ENCODE measurements at regions not wholly inside any gene's neighbourhood (a gene's known extent, or its start where the extent isn't known, plus 50 kb on each side); places are given as distances from the start of the nearest gene placed in this dataset.

DNA sequence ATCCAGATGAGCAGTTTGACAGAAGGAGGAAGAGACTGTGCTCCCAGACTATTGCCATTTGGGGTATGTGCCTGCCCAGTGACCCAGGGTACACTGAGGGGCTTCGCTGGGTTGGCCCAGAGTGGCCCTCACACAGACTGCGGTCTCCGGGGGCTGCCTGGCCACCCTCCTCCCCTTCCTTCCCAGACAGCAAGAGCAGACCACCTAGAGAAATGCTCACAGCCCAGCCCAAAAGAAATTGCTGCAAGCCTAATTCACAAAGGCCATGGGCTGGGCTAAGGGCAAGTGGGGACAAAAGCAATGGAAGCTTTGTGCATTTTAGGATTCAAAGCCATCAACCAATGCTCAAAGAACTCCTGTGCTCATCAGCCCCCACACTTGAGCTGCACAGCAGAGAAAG, 277.6 kb downstream of the CDC5L start:
- DNase-seq = no peak

DNA sequence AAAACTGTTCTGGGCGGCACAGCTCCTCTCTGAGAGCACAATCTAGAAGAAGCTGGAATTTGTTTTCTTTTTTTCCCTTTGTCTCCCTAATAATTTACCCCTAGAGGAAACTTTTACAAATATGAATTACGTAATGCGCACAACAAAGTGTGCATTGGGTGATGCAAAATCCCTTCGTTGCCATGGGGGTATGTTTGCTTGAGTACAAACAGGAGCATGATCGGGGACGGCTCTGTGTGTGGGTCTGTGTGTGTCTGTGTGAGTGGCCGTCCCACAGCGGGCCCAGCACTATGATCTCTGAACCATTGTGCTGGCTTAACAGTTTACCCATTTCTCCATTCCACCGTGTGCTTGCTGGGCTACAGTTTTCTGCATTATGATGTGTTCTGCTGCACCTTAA, 278.2 kb downstream of the CDC5L start:
- DNase-seq = no peak

DNA sequence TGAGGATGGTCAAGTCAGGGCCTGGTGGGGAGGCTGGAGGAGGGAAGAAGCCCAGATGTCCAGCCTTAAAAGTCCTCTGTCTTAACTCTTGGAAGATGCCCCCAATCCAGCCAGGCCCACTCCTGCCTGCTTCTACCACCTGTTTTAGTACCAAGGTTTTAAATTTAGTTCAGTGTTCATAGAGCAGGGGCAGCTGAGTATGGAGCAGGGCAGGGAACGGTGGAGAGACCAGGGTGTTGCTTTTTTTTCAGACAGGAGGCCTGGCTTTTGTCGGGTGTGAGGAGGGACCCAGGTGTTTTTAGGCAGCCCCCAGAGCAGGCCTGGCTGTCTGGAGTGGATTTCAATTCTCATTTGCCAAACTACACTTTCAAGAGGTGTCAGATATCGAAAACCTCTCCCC, 278.8 kb downstream of the CDC5L start:
- no peak for DNase-seq

DNA sequence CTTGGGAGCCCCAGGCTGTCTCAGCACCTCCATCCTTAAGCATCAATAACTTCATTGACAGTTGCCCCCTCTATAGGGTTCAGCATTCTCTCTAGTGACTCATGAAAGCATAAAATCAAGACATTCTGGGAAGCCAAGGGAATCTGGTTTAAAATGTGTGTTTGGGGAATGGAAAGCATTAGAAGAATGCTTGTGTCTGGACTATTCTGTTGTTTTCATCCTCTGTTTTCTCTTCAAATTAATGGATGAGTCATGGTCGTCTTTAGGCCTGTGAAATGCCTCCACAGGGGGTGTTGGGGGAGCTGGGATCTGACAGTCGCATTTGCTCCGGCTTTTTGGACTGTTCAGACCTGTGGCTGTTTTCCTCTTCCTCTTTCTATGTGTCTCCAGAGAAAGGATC, 279.7 kb downstream of the CDC5L start:
- no peak for DNase-seq

DNA sequence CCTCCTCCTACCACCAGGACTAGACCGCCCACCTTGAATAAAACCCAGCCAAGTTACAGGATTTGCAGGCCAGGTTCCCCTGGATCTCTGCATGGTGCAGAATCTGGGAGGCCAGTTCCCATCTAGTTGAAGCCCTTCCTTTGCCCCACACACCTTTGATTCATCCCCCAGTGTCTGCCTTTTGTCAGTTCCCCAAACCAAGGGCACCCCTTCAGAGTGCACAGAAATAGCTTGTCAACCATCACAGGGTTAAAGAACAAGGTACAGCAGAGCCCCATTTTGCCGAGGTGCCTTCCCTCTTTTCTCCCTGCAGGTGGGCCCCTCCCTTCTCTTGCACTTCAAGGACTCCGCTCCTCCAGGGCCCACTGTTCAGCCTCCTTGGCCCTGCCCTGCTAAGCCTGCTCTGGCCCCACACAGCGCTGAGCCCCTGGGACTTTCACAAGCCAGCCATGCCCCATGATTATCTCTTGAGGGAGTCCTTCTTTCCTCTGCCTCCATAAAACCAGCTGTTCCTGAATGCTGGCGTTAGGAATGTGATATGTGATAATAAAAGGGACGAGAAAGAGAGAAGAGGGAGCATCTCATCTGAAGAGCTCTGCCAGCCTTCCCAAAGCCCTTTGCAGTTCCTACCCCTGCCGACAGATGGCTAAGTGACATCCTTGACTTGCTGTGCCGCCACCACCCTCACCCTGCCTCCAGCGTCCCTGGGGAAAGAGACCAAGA, 280.3 kb downstream of the CDC5L start:
- DNase-seq = no peak

DNA sequence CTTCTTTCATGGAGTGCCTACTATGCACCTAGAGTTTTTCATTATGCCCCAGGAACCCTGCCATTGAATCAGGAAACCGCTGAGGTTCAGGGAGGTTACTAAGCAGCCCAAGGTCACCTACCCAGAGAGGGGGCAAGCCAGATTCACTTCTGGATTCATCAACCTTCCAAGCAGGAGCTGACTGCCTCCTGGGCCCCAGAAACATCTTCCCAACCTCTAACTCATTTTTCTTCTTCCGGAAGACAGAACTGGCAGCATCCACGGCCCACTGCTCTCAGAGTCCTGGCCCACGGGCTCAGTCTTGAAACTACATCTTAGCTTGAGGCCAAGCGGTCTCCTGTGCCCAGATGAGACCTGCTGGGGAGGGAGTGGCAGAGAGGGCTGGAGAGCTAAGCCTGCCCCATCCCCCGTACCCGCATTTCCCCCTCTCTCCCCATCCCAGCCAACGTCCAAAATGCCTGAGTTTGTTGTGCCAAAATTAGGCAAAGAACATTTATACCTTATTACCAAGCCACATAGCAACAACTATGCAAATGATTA, 281.0 kb downstream of the CDC5L start:
- no peak for DNase-seq

DNA sequence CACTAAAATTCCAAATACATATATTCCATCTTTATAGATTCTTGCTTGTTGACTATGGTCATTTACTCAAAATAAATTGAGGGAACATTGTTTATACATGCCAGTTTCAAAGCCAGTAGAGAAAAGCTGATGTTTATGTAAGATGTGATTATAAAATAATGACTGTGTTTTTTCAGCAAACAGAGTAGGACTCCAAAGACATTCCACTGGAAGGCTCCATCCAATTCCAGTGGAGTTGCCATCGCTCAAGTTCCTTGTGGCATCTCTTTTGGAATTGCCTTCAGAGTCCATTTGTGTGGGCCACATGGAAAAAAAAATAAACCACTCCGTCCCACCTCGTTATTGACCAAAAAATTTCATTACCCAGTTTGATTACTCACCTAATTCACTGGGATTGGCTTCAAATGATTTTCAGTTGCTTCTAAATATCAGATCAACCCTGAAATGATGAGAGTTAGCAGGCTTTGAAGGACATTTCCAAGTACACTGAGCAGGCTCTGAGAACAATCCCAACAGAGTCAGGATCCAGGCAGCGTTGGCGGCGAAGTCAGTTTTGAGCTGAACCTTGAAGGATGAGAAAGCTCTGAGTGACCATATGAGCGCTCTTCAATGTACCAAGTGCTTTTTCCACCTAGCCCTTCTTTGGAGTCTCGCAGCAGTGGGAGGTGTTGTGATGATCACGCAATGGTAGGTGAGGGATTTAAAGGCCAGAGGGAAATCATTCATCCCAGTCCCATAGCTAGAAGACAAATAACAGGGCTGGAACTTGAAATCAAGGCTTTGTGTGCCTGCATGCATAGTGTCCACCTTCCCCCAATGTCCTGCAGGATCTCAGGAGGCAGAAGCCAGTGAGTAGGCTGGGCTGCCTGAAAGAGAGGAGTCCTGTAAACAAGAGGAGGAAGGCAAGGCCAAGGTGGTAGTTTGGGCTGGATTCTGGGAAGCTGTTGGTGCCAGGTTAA, 281.7 kb downstream of the CDC5L start:
- DNase-seq = no peak

DNA sequence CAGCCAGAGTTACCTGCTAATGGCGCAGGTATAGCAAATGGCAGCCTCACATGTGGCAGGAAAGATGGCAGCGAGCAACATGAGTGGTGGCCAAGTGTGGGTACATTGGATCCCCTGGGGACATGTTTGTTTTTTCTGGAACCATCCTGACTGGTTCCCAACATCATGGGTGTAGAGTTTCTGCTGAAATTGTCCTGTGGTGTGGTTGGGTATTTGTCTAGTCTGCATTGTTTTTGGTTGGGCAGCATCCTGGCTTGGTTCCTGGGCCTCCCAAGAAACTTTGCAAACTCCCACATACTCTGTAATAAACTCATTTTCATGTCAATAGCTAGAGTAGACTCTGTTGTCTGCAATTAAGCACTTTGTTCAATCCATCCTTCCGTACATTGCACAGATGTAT, 282.6 kb downstream of the CDC5L start:
- DNase-seq = no peak

DNA sequence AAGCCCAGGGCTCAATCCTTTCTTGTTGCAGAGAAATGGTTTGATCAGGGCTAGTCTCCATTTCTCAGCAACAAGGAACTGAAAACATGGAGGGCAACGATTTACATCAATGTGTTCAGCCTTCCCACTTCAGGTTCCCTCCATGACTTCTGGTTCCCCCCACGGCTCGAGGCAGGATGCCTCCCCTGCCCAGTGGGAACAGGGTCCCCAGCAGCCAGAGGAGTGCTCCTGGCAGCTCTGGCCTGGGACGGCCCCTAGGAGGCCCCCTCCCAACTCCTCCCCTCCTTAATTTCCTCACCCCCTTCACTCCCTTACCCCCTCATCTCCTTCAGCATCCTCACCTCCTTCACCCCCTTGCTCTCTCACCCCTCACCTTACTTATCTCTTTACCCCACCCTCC, 283.8 kb downstream of the CDC5L start:
- no peak for DNase-seq

DNA sequence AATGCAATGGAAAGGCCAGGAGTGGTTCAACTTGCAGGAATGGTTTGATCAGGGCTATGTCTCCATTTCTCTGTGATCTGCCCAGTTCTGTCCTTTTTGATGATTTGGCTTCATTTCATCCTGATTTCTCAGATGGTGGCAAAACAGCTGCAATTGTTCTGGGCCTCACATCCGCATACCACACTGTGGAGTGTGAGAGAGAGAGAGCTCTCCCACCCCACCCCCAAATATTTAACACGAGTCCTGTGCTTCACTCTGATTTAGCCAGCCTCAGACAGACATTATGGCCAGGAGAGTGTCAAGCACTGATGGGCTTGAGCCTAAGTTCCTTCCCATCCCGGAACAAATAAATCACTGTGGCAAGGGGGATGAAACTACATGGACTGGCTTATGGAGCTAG, 284.6 kb downstream of the CDC5L start:
- DNase-seq = no peak

DNA sequence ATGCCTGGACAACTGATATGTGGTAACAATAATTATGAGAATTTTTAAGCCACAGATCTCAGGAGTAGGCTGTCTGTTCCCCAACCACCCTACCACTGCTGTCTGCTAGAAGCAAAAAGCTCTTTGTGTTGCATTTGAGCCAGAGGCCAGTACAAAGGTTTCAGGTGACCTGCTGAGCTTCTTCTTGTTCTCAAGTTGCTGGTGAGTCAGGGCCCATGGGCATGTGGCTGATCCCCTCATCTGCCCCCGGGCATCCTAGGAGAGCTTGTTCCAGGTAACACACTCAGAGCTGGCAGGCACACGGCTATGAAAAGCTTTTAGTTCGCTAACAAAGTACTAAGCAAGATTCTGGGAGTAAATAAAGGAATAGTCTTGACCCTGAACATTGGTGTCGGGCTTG, 285.3 kb downstream of the CDC5L start:
- DNase-seq = no peak

DNA sequence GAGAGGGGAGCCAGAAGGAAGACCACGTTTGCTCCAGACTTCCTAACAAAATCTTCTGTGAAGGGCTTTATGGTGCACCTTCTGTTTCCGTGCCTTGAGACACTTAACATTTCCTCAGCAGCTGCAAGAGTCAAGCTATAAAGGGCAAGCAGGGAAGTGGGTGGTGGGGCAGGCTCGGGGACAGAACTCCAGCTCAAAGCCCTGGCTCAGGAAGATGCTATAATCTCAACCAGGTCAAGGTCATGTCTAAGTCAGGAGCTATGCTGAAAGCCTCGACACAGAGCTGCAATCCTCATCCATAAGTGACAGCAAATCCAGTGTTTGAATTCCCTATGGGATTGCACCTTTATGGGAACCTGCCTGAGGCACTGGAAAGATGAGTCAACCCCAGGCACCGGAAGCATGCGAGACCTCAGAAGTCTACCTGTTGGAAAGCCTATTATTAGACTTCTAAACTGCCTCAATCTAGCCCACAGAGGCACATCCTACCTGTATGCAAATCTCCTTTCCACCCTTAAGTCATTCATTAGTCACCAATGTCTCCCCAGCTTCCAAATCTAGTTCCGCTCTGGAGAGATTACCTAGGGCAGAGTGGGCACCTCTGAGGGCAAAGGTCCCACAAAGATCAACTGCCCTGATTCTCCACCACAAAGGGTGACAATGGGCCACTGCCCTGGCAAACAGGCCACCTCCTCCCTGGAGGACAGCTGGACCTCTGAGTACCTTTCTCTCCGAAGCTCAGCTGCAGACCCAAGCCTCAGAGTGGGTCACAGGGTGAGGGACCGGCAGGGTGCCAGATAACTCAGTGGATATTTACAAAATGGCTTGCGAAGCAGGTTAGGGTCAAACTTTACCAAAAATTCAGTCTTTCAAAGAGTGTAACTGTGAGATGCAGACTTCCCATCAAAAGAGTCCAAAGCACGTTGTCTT, 287.0 kb downstream of the CDC5L start:
- DNase-seq = no peak

DNA sequence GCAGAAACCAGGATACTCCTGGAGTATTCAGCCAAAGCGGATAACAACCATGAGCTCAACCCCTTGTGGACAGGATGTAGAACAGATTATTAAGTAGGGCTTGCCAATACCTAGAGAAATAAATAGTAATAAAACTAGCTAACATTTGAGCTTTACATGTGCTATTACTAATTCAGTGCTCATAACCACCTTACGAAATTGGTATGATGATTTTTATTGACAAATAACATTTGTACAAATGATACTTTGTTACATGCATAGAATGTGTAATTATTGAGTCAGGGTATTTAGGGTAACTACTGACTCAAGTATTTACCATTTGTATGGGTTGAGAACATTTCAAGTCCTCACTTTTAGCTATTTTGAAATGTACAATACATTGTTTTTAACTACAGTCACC, 287.9 kb downstream of the CDC5L start:
- no peak for DNase-seq

DNA sequence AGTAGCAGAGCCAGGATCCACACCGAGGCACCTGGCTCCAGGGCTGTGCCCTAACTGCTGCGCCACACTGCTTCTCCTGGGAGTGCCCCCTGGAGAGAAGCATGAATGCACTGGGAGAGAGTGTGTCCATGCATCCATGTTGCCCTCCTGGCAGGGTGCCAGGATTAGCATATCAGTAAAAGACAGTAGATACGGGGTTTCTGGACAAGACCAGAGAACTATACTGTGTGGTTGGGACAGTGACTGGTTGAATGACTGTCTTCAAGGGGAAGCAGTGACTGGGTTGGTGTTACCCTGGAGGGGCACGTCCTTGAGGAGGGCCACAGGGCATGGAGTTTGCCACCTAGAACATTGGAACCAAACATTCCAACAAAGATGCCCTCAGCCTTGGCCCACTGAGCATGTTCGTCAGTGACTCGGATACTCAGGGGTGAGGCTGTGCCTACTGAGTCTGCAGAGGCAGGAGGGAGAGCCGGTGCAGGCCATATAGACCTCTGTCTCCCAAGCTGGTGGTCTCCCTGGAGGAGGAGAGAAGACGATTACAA, 288.8 kb downstream of the CDC5L start:
- DNase-seq = no peak

DNA sequence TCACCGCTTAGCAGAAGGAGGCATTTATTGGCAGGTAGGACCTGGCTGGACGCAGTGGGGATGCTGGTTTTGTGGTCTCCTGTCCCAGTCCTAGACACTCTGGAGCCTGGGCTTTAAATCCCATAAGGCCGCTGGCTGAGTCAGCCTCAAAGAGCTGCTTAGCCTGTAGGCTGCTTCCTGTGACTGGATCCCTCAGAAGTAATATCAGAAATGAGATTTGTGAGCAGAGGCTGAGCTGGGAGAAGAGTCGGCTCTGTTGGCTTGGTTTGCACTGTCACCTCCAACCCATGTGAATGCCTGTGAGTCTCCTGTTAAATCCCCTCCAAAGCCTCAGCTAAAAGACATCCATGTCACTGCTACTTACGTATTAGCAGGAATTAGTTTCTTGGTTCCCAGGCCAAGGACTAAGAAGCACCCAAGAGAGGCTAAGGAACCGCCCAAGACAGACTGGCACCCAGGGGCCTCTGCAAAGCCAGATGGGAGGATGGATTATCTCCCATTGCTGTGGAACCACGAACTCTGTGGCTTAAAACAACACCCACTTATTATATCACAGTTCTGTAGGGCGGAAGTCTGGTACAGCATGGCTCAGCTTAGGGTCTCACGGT, 289.4 kb downstream of the CDC5L start:
- DNase-seq = no peak

DNA sequence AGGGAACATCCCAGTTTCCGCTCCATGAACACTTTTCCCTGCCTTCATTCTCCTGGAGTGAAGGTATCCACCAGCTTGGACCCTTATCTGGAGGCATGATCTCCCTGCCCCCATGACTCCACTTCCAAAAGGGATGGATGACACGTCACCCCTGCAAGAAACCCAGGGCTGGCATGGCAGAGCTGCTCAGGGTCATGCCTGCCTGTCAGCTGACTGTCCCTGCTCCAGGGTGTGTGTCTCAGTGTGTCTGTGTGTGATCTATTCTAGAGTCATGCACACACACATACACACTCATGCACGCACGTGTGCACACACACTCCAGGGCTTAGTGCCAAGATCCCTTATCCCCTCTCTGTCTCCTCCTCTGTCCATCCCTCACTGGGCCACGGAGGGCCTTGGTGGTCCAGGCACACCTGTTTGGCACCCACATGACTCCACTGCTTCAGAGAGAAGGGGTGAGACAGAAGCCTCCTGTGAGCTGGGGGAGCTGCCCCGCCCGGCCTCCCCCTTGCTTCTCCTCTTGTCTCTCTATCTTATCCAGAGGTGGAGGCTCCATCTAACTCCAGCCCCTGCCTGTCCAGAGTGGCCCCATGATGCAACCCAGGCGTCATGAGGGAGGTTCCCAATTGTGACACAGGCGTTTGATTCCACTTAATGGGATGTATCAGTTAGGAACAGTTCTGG, 290.9 kb downstream of the CDC5L start:
- no peak for DNase-seq

DNA sequence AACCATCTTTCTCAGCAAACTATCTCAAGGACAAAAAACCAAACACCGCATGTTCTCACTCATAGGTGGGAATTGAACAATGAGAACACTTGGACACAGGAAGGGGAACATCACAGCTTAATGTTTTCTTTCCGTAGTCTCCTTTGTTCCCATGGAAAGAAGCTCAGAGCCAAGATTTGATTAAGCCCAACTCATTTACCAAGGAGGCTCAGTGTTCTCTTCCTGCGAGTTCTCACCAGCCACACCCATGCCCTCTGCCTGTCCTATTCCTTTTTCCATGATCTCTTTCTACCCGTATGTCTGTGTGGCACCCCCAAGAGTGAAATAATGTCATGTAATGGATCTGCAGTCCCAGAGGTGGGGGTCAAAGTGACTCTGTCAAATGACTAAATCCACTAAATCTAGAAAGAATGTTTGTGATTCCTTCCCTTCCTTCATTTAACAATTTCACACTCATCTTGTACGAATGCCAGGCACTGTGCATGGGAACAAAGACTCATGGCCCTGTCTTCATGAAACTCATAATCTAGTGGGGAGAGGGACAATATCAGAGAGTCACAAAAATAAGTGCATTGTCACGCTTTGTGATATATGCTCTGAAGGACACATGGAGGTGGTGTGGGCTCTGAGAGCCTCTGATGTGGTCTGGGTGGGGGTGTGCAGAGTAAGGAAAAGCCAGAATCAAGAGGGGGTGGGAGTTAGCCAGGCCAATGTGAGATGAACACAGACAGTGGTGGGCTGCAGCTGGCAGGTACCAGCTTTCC, 292.1 kb downstream of the CDC5L start:
- DNase-seq = no peak

DNA sequence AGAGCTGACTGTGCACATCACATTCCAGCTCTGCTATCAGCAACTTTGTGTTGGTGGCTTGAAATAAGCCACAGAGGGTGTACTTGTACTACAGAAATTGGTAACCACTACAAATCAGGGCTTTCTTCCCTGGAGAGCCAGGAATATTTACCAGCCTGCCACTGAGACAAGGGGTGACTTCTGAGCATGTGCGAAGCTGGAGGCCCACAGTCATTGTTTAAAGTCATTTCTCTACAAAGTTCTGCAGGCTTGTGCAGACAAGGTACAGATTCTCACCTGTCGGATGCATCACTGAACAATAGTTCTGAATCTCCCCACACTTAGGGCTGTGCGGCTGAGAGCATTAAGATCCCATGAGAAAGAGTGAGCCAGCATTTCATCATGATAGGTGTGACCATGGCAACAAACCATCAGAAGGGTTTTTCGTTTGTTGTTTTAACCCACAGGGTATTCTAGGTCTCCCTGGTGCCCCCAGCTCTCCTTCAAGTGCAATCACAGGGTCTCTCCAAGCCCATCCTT, 292.8 kb downstream of the CDC5L start:
- no peak for DNase-seq

DNA sequence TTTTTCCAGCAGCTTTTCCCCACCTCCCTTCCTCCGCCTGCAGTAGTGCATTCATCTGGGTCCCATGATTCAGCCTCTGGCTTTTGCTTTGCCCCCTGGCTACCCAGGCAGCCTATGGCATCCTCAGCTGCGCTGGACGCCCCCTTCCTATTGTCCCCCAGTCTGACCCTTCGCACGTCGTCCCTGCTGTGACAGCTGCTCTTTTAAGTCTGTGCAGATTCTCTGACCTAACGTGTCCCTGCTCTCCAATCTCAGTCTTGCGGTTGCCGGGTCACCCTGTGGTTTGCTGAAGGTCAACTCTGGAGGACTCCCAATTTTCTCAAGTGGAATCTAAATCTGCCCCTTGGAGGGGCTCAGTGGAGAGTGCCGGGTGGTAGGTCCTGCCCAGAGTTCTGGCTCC, 294.3 kb downstream of the CDC5L start:
- DNase-seq = no peak

DNA sequence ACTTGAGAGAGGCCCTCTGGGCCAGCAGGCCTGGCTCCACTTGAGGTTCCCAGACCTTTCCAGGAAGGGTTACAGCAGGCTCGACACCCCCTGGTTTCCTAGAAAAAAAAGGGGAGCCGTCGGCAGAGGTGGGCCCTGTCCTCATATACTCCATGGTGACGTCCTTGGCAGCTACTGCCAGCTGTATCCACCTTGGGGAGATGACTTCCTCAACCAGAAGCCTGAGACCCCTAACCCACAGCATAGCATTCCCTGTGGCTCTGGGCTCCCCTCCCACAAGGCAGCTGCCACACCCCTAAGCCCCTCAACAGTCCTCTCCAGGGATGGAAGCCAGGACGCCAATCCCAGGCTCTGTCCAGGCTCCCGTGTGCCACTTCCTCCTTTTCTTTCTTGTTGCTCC, 294.8 kb downstream of the CDC5L start:
- DNase-seq = no peak
